GM18951 (cell line): ENCODE measurements at regions not wholly inside any gene's neighbourhood (a gene's known extent, or its start where the extent isn't known, plus 50 kb on each side); places are given as distances from the start of the nearest gene placed in this dataset.

Source experiments
- POLR2A ChIP-seq: IDR thresholded peaks from 4 replicates; pipeline ENCODE4 v1.6.1; 2011; ENCODE audit warnings: mild to moderate bottlenecking; ENCODE audit not compliant: insufficient read length, insufficient read depth; ENCODE audit errors: extremely low read depth
- in situ Hi-C: fragments of 300-500 bp; cut with MboI; formaldehyde crosslinking; loops from one replicate; pipeline ENCODE4 v1.12.0; 2022; ENCODE audit warnings: low sequenced_read_pairs, mixed read lengths, inconsistent platforms; ENCODE audit not compliant: unreplicated experiment

GRCh38 chr16:17574256-17574655 is 103.5 kb upstream of the XYLT1 start:
- no peak for TF ChIP-seq POLR2A

GRCh38 chr16:17572145-17572544 is 101.4 kb upstream of the XYLT1 start:
- in situ Hi-C loops, result no loop called here
- TF ChIP-seq POLR2A, result no peak

More at GRCh38 chr16:17574256-17574655, 103.5 kb upstream of the XYLT1 start:
- in situ Hi-C loops, result no loop called here

- in situ Hi-C loops, result no loop called here
- no peak for TF ChIP-seq POLR2A
These were observed 100.8 kb upstream of the XYLT1 start for GRCh38 chr16:17571499-17572093.

GRCh38 chr16:17568239-17568638 is 97.5 kb upstream of the XYLT1 start:
- no peak for TF ChIP-seq POLR2A
- in situ Hi-C loops, result no loop called here

GRCh38 chr16:17567455-17567854 is 96.7 kb upstream of the XYLT1 start:
- no peak for TF ChIP-seq POLR2A
- in situ Hi-C loops, result no loop called here

GRCh38 chr16:17566656-17567450 is 96.1 kb upstream of the XYLT1 start:
- no peak for TF ChIP-seq POLR2A
- in situ Hi-C loops, result no loop called here

- no peak for TF ChIP-seq POLR2A
- in situ Hi-C loops, result no loop called here
These were observed 95.3 kb upstream of the XYLT1 start for GRCh38 chr16:17566075-17566474.

- TF ChIP-seq POLR2A, result no peak
These were observed 94.8 kb upstream of the XYLT1 start for GRCh38 chr16:17565605-17566004.

GRCh38 chr16:17564856-17565255 is 94.1 kb upstream of the XYLT1 start:
- no peak for TF ChIP-seq POLR2A
- in situ Hi-C loops, result no loop called here

More at GRCh38 chr16:17565605-17566004, 94.8 kb upstream of the XYLT1 start:
- in situ Hi-C loops, result no loop called here

- in situ Hi-C loops, result no loop called here
- TF ChIP-seq POLR2A, result no peak
These were observed 92.7 kb upstream of the XYLT1 start for GRCh38 chr16:17563323-17564091.

GRCh38 chr16:17561056-17561455 is 90.3 kb upstream of the XYLT1 start:
- in situ Hi-C loops, result no loop called here
- TF ChIP-seq POLR2A, result no peak

- no peak for TF ChIP-seq POLR2A
- in situ Hi-C loops, result no loop called here
These were observed 89.8 kb upstream of the XYLT1 start for GRCh38 chr16:17560548-17560947.

- no peak for TF ChIP-seq POLR2A
- in situ Hi-C loops, result no loop called here
These were observed 88.6 kb upstream of the XYLT1 start for GRCh38 chr16:17559394-17559793.

GRCh38 chr16:17557949-17558348 is 87.2 kb upstream of the XYLT1 start:
- in situ Hi-C loops, result no loop called here
- no peak for TF ChIP-seq POLR2A

- TF ChIP-seq POLR2A, result no peak
- in situ Hi-C loops, result no loop called here
These were observed 86.7 kb upstream of the XYLT1 start for GRCh38 chr16:17557480-17557879.
